Gastroesophageal sphincter (tissue), 4 donors: ENCODE measurements at regions not wholly inside any gene's neighbourhood (a gene's known extent, or its start where the extent isn't known, plus 50 kb on each side); places are given as distances from the start of the nearest gene placed in this dataset.

Source experiments
- ATAC-seq: fragments of 150-250 bp; one replicate; pipeline ENCODE4 v1.9.1; 2016; ENCODE audit warnings: mild to moderate bottlenecking, moderate library complexity
- H3K27ac ChIP-seq, 4 donors: fragments of 200-600 bp; sonication (generic) in 3 of 4; 1 replicate in 3 of 4; 2 replicates in 1 of 4; pipeline ENCODE4 v1.5.1; 2016 to 2019
- H3K27me3 ChIP-seq: fragments of 200-600 bp; sonication (generic); one replicate; pipeline ENCODE4 v1.5.1; 2019
- H3K36me3 ChIP-seq, 2 donors: fragments of 200-600 bp; sonication (generic); one replicate each; pipeline ENCODE4 v1.5.1; 2019; ENCODE audit warnings: control low read depth in 1 of 2
- H3K4me1 ChIP-seq, 3 donors: fragments of 200-600 bp; sonication (generic); 1 replicate in 2 of 3; 2 replicates in 1 of 3; pipeline ENCODE4 v1.5.1; 2016 to 2019; ENCODE audit warnings: control low read depth in 2 of 3
- H3K4me3 ChIP-seq, 2 donors: fragments of 200-600 bp; sonication (generic); one replicate each; pipeline ENCODE4 v1.5.1; 2019; ENCODE audit warnings: mild to moderate bottlenecking in 1 of 2, moderate library complexity in 1 of 2
- H3K9me3 ChIP-seq, 3 donors: fragments of 200-600 bp; sonication (generic); one replicate each; pipeline ENCODE4 v1.5.1; 2017 to 2019; ENCODE audit warnings: control low read depth in 2 of 3
- CTCF ChIP-seq, 4 experiments: fragments of 200-600 bp in 2 of 4; fragments of 450-650 bp in 2 of 4; sonication (generic) in 1 of 4; IDR thresholded peaks; one replicate each; pipeline ENCODE4 v1.5.1; 2017 to 2019; ENCODE audit warnings: antibody characterized with exemption in 4 of 4, mild to moderate bottlenecking in 2 of 4, moderate library complexity in 2 of 4
- EP300 ChIP-seq: sonication (generic); formaldehyde crosslinking; IDR thresholded peaks from one replicate; pipeline ENCODE4 v1.6.1; 2017; ENCODE audit warnings: antibody characterized with exemption, mild to moderate bottlenecking
- POLR2A ChIP-seq, 2 donors: fragments of 450-650 bp; IDR thresholded peaks; one replicate each; pipeline ENCODE4 v1.6.1; 2017; ENCODE audit warnings: antibody characterized with exemption in 2 of 2, mild to moderate bottlenecking in 2 of 2, moderate library complexity in 1 of 2
- POLR2AphosphoS5 ChIP-seq: sonication (generic); formaldehyde crosslinking; IDR thresholded peaks from one replicate; pipeline ENCODE4 v1.6.1; 2017; ENCODE audit warnings: antibody characterized with exemption
- WGBS, 2 donors: methylation state at CpG; one replicate each; pipeline ENCODE4 v1.1.5; 2018; ENCODE audit warnings: low coverage in 1 of 2; 5-methylcytosine and 5-hydroxymethylcytosine counted together

- H3K27ac ChIP-seq: no peak overlapping the region
- TF ChIP-seq EP300 (no peak), CTCF (IDR thresholded peaks at IDR 0.05) (no peak), POLR2AphosphoS5 (no peak), POLR2A (IDR thresholded peaks at IDR 0.05) (no peak)
- ATAC-seq: no peak
Observed at GRCh38 chr9:29511680-29512079, 1938.4 kb upstream of the C9orf72 start.

GRCh38 chr9:29514336-29514735 is 1941.1 kb upstream of the C9orf72 start:
- H3K9me3 ChIP-seq: peaks cover 0 to 7% (median 0%) of the 10 kb centered on the region in 3 donors
- ATAC-seq: no peak
- no peak overlapping the region for H3K4me3 ChIP-seq
- no peak overlapping the region for H3K27ac ChIP-seq
- no peaks in the 10 kb centered on the region for H3K4me1 ChIP-seq
- TF ChIP-seq CTCF (IDR thresholded peaks at IDR 0.05) (no peak), POLR2A (IDR thresholded peaks at IDR 0.05) (no peak), POLR2AphosphoS5 (no peak), EP300 (no peak)
- no peaks in the 10 kb centered on the region for H3K36me3 ChIP-seq
- WGBS, 2 donors: 47% methylated on average over 6 of the region's 11 CpGs; no CpG with 5 or more reads in 1 of the 2 donors
- no peaks in the 10 kb centered on the region for H3K27me3 ChIP-seq

More at GRCh38 chr9:29511680-29512079, 1938.4 kb upstream of the C9orf72 start:
- Histone ChIP-seq H3K27me3 (no peaks in the 10 kb centered on the region), H3K4me3 (no peak overlapping the region), H3K9me3 (peaks cover 0 to 7% (median 0%) of the 10 kb centered on the region in 3 donors), H3K4me1 (no peaks in the 10 kb centered on the region), H3K36me3 (no peaks in the 10 kb centered on the region)
- 78 to 82% methylated on average over 1 of the region's 1 CpG for WGBS, 2 donors

- H3K4me3 ChIP-seq: no peak overlapping the region
- no peaks in the 10 kb centered on the region for H3K36me3 ChIP-seq
- H3K27ac ChIP-seq: no peak overlapping the region
- TF ChIP-seq POLR2AphosphoS5 (no peak), POLR2A (IDR thresholded peaks at IDR 0.05) (no peak), EP300 (no peak), CTCF (IDR thresholded peaks at IDR 0.05) (no peak)
- H3K4me1 ChIP-seq: no peaks in the 10 kb centered on the region
- no peak for ATAC-seq
- 48 to 50% methylated on average over 3 to 6 of the region's 8 CpGs for WGBS, 2 donors
- no peaks in the 10 kb centered on the region for H3K27me3 ChIP-seq
- H3K9me3 ChIP-seq: peaks cover 0 to 5% (median 0%) of the 10 kb centered on the region in 3 donors
Observed at GRCh38 chr9:29514862-29515261, 1941.6 kb upstream of the C9orf72 start.

- TF ChIP-seq POLR2AphosphoS5: no peak
- H3K36me3 ChIP-seq: no peaks in the 10 kb centered on the region
- no peaks in the 10 kb centered on the region for H3K4me1 ChIP-seq
- WGBS, 2 donors: 62 to 96% methylated on average over 3 of the region's 3 CpGs
- no peak for ATAC-seq
- H3K27ac ChIP-seq: no peak overlapping the region
- no peak overlapping the region for H3K4me3 ChIP-seq
- no peaks in the 10 kb centered on the region for H3K9me3 ChIP-seq
- H3K27me3 ChIP-seq: no peaks in the 10 kb centered on the region
Observed at GRCh38 chr9:29548436-29548835, 1975.2 kb upstream of the C9orf72 start.

- H3K9me3 ChIP-seq: no peaks in the 10 kb centered on the region
- H3K4me1 ChIP-seq: no peaks in the 10 kb centered on the region
- no peak overlapping the region for H3K4me3 ChIP-seq
- ATAC-seq: no peak
- no peak for TF ChIP-seq CTCF (IDR thresholded peaks at IDR 0.05)
- TF ChIP-seq POLR2AphosphoS5: no peak
- no peak for TF ChIP-seq POLR2A (IDR thresholded peaks at IDR 0.05)
- no peak for TF ChIP-seq EP300
- no peak overlapping the region for H3K27ac ChIP-seq
- no peaks in the 10 kb centered on the region for H3K27me3 ChIP-seq
- H3K36me3 ChIP-seq: no peaks in the 10 kb centered on the region
Observed at GRCh38 chr9:29555502-29555901, 1982.2 kb upstream of the C9orf72 start.

- WGBS, 2 donors: 17 to 36% methylated on average over 1 to 2 of the region's 3 CpGs
- Histone ChIP-seq H3K27ac (no peak overlapping the region), H3K4me1 (no peaks in the 10 kb centered on the region), H3K9me3 (no peaks in the 10 kb centered on the region), H3K36me3 (no peaks in the 10 kb centered on the region), H3K4me3 (no peak overlapping the region), H3K27me3 (no peaks in the 10 kb centered on the region)
- no peak for TF ChIP-seq POLR2A (IDR thresholded peaks at IDR 0.05)
- no peak for TF ChIP-seq EP300
- TF ChIP-seq POLR2AphosphoS5: no peak
- TF ChIP-seq CTCF (IDR thresholded peaks at IDR 0.05): no peak
- ATAC-seq: no peak
Observed at GRCh38 chr9:29556317-29556716, 1983.0 kb upstream of the C9orf72 start.
